B cell (primary cell): ENCODE measurements at regions not wholly inside any gene's neighbourhood (a gene's known extent, or its start where the extent isn't known, plus 50 kb on each side); places are given as distances from the start of the nearest gene placed in this dataset.

Source experiments
- ATAC-seq: fragments of 200-7000 bp; cut with Tn5 transposase; one replicate; pipeline ENCODE4 v1.10.0; 2021; ENCODE audit warnings: low read depth, mild to moderate bottlenecking, moderate number of reproducible peaks, moderate library complexity
- CTCF ChIA-PET: fragments of 350-600 bp; sonication (Branson Sonifier 250); formaldehyde crosslinking; loops from one replicate; lab custom pipeline; 2021; ENCODE audit warnings: antibody characterized with exemption, inconsistent platforms; lab: Charles Lee
- POLR2A ChIA-PET: fragments of 350-600 bp; sonication (Branson Sonifier 250); formaldehyde crosslinking; loops from one replicate; lab custom pipeline; 2021; ENCODE audit warnings: antibody characterized with exemption; lab: Charles Lee
- DNase-seq: peaks from one replicate; pipeline ENCODE4 v3.0.0; 2013
- H2AFZ ChIP-seq: 2 replicates; pipeline ENCODE4 v1.6.1; 2012; ENCODE audit warnings: mild to moderate bottlenecking, low read depth, low read length; ENCODE audit not compliant: insufficient read depth, poor library complexity, severe bottlenecking
- H3K27ac ChIP-seq, 2 donors: 1 replicate in 1 of 2; 2 replicates in 1 of 2; pipeline ENCODE4 v1.5.1; 2012 to 2013; ENCODE audit warnings: low read length in 2 of 2, mild to moderate bottlenecking in 2 of 2, moderate library complexity in 1 of 2
- H3K27me3 ChIP-seq, 4 experiments: fragments of 200-600 bp in 1 of 4; sonication (generic) in 1 of 4; replicated peaks in 1 of 4; 1 replicate in 2 of 4; 2 replicates in 2 of 4; pipeline versions ENCODE4 v1.6.1 to v1.7.0; 2013 to 2016; ENCODE audit warnings: low read length in 3 of 4, mild to moderate bottlenecking in 2 of 4, mixed read lengths in 1 of 4, moderate library complexity in 1 of 4; ENCODE audit not compliant: insufficient read depth in 4 of 4, control insufficient read depth in 3 of 4; ENCODE audit errors: control extremely low read depth in 1 of 4
- H3K36me3 ChIP-seq, 2 experiments: replicated peaks in 1 of 2; 1 replicate in 1 of 2; 2 replicates in 1 of 2; pipeline versions ENCODE4 v1.6.1 to v1.7.1; 2013; ENCODE audit warnings: low read length in 1 of 2; ENCODE audit not compliant: insufficient read depth in 2 of 2, control insufficient read depth in 1 of 2; ENCODE audit errors: control extremely low read depth in 1 of 2, extremely low read depth in 1 of 2
- H3K4me1 ChIP-seq, 2 donors: fragments of 200-600 bp in 1 of 2; sonication (generic) in 1 of 2; 1 replicate in 1 of 2; 2 replicates in 1 of 2; pipeline versions ENCODE4 v1.5.1 to v1.6.1; 2013 to 2017; ENCODE audit warnings: low read length in 2 of 2; ENCODE audit not compliant: control insufficient read depth in 2 of 2, insufficient read depth in 2 of 2
- H3K4me2 ChIP-seq: replicated peaks from 2 replicates; pipeline ENCODE3; 2012; ENCODE audit warnings: mild to moderate bottlenecking, low read depth, low read length; ENCODE audit not compliant: poor library complexity, severe bottlenecking
- H3K4me3 ChIP-seq, 5 experiments: fragments of 200-600 bp in 1 of 5; sonication (generic) in 1 of 5; 1 replicate in 3 of 5; 2 replicates in 2 of 5; pipeline versions ENCODE4 v1.5.1 to v1.7.0; 2011 to 2016; ENCODE audit warnings: low read length in 4 of 5, mild to moderate bottlenecking in 4 of 5, low read depth in 2 of 5, control low read depth in 1 of 5, moderate library complexity in 1 of 5; ENCODE audit not compliant: insufficient read depth in 1 of 5; ENCODE audit errors: control extremely low read depth in 1 of 5, extremely low read depth in 1 of 5
- H3K79me2 ChIP-seq: fragments of 200-600 bp; sonication (generic); one replicate; pipeline ENCODE4 v1.6.0; 2016; ENCODE audit warnings: low read length; ENCODE audit not compliant: control insufficient read depth, insufficient read depth
- H3K9ac ChIP-seq: fragments of 200-600 bp; sonication (generic); 2 replicates; pipeline ENCODE4 v1.6.1; 2017; ENCODE audit warnings: mild to moderate bottlenecking, low read length, moderate library complexity
- H3K9me3 ChIP-seq, 3 donors: one replicate each; pipeline versions ENCODE4 v1.6.1 to v1.7.1; 2013; ENCODE audit warnings: low read length in 2 of 3; ENCODE audit not compliant: control insufficient read depth in 2 of 3, insufficient read depth in 1 of 3; ENCODE audit errors: control extremely low read depth in 1 of 3
- H4K20me1 ChIP-seq: 2 replicates; pipeline ENCODE4 v1.6.0; 2012; ENCODE audit warnings: mild to moderate bottlenecking, low read length; ENCODE audit not compliant: insufficient read depth, control insufficient read depth, poor library complexity, severe bottlenecking
- H3K27ac Mint-ChIP-seq: one replicate; pipeline ENCODE4 v1.8.0; 2021; ENCODE audit warnings: mixed read lengths
- H3K27me3 Mint-ChIP-seq: one replicate; pipeline ENCODE4 v1.8.0; 2021; ENCODE audit warnings: mixed read lengths
- H3K4me1 Mint-ChIP-seq: one replicate; pipeline ENCODE4 v1.8.0; 2021; ENCODE audit warnings: mixed read lengths
- H3K4me3 Mint-ChIP-seq: one replicate; pipeline ENCODE4 v1.8.0; 2021; ENCODE audit warnings: mixed read lengths
- H3K9me3 Mint-ChIP-seq: one replicate; pipeline ENCODE4 v1.8.0; 2022; ENCODE audit warnings: mixed read lengths; ENCODE audit not compliant: insufficient read depth
- CTCF ChIP-seq: fragments of 200-600 bp; IDR thresholded peaks from one replicate; pipeline ENCODE4 v1.8.0; 2022; ENCODE audit warnings: antibody characterized with exemption, mild to moderate bottlenecking
- EZH2 ChIP-seq: IDR thresholded peaks from 2 replicates; pipeline ENCODE4 v1.6.1; 2012; ENCODE audit warnings: borderline replicate concordance, low read depth, mild to moderate bottlenecking, moderate library complexity, low read length; ENCODE audit not compliant: insufficient read depth, poor library complexity, severe bottlenecking
- WGBS: methylation state at CpG from one replicate; pipeline ENCODE4 v1.1.5; 2013; ENCODE audit warnings: missing lambda C conversion rate; ENCODE audit not compliant: insufficient coverage; 5-methylcytosine and 5-hydroxymethylcytosine counted together
- intact Hi-C: fragments of 100-400 bp; cut with micrococcal nuclease; formaldehyde crosslinking; loops from one replicate; pipeline ENCODE4 v1.10.0; 2022

- H3K27me3 ChIP-seq = peaks cover 0 to 4% (median 0%) of the 10 kb centered on the region in 4 experiments
- ChIA-PET CTCF (interaction anchor here (0.9 kb wide), 1 partner anchor 12 kb away, joined by 3 read pairs; no protein-coding TSS in a partner anchor), POLR2A (no interaction called here)
- no peak overlapping the region for H3K4me2 ChIP-seq
- no peak overlapping the region for H3K27ac ChIP-seq
- Mint-ChIP-seq H3K4me1 (no peaks in the 10 kb centered on the region), H3K27me3 (peaks cover 10% of the 10 kb centered on the region), H3K4me3 (no peak overlapping the region), H3K9me3 (peaks cover 16% of the 10 kb centered on the region), H3K27ac (no peak overlapping the region)
- DNase-seq = no peak
- H3K79me2 ChIP-seq = no peaks in the 10 kb centered on the region
- no peaks in the 10 kb centered on the region for H3K4me1 ChIP-seq
- H3K36me3 ChIP-seq = no peaks in the 10 kb centered on the region
- H4K20me1 ChIP-seq = no peaks in the 10 kb centered on the region
- H3K9me3 ChIP-seq = peaks cover 2 to 12% (median 8%) of the 10 kb centered on the region in 3 donors
- WGBS = 73% methylated on average over 2 of the region's 4 CpGs
- no peak for ATAC-seq
- TF ChIP-seq CTCF (no peak), EZH2 (no peak)
- intact Hi-C loops = loop anchor here (10.0 kb wide), 1 partner anchor 52 kb away; no protein-coding TSS in a partner anchor
- no peak overlapping the region for H2AFZ ChIP-seq
- H3K4me3 ChIP-seq = no peak overlapping the region
- H3K9ac ChIP-seq = no peak overlapping the region
Measured at GRCh38 chr9:38172586-38172985, 103.6 kb upstream of the SHB start.

DNA sequence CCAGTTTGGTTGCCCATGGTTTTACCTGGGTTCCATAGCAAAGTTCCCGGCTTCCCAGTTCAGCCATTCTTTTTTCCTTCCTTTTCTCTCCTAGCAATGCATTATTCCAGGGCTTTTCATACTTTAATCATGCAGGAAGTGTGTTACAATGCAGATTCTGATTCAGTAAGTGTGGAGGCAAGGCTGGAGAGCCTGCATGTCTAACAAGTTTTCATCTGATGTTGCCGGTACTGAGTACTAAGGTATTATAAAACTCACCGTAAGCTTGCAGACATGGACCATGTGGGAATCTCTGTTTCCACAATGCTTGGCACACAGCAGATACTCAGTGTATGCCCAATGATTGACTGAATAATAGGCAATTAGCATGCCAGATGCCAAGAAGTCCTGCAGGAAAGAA, 102.9 kb upstream of the SHB start:
- intact Hi-C loops = loop anchor here (10.0 kb wide), 1 partner anchor 53 kb away; no protein-coding TSS in a partner anchor
- Mint-ChIP-seq H3K27me3 (peaks cover 8% of the 10 kb centered on the region), H3K9me3 (peaks cover 16% of the 10 kb centered on the region), H3K4me1 (no peaks in the 10 kb centered on the region), H3K27ac (no peak overlapping the region), H3K4me3 (no peak overlapping the region)
- ChIA-PET POLR2A (no interaction called here), CTCF (interaction anchor here (0.9 kb wide), 1 partner anchor 12 kb away, joined by 3 read pairs; no protein-coding TSS in a partner anchor)
- Histone ChIP-seq H3K9me3 (peaks cover 2 to 12% (median 8%) of the 10 kb centered on the region in 3 donors), H3K4me2 (no peak overlapping the region), H2AFZ (no peak overlapping the region), H3K9ac (no peak overlapping the region), H3K27me3 (peaks cover 0 to 4% (median 0%) of the 10 kb centered on the region in 4 experiments), H4K20me1 (no peaks in the 10 kb centered on the region), H3K4me1 (no peaks in the 10 kb centered on the region), H3K36me3 (no peaks in the 10 kb centered on the region), H3K4me3 (no peak overlapping the region), H3K79me2 (no peaks in the 10 kb centered on the region), H3K27ac (no peak overlapping the region)
- no peak for DNase-seq
- TF ChIP-seq CTCF (no peak), EZH2 (no peak)
- no peak for ATAC-seq
- 100% methylated on average over 1 of the region's 3 CpGs for WGBS
